A549 (cell line): ENCODE measurements at regions not wholly inside any gene's neighbourhood (a gene's known extent, or its start where the extent isn't known, plus 50 kb on each side); places are given as distances from the start of the nearest gene placed in this dataset.

Experiments
- ATAC-seq, 2 experiments: fragments of 200-7000 bp in 1 of 2; fragments of >200 bp in 1 of 2; cut with Nextera tagmentation in 1 of 2; cut with Tn5 transposase in 1 of 2; 3 replicates each; pipeline versions ENCODE4 v1.8.0 to v1.9.1; 2018 to 2020; ENCODE audit warnings: mild to moderate bottlenecking in 1 of 2, moderate library complexity in 1 of 2
- CTCF ChIA-PET: fragments of 300-600 bp; sonication (Branson Sonifier 250); formaldehyde crosslinking; extraction: SDS; loops from one replicate; lab custom pipeline; 2021; ENCODE audit warnings: antibody characterized with exemption, inconsistent platforms; lab: Yijun Ruan, JAX
- POLR2A ChIA-PET: fragments of 350-600 bp; formaldehyde crosslinking; extraction: SDS; loops from one replicate; lab custom pipeline; 2021; ENCODE audit warnings: antibody characterized with exemption, inconsistent platforms; lab: Yijun Ruan, JAX
- DNase-seq, 2 experiments: peaks; one replicate each; pipeline versions ENCODE4 v3.0.0 to v3.0.0-alpha.2; 2011 to 2016; ENCODE audit warnings: low read depth in 1 of 2, low spot score in 1 of 2
- FAIRE-seq: peaks from 2 replicates; lab custom pipeline; 2011; peaks lifted over from hg19 to GRCh38; lab: Jason Lieb, UNC
- H3K27ac ChIP-seq, 2 experiments: fragments of >200 bp; sonication (Bioruptor Twin); formaldehyde crosslinking; 3 replicates each; pipeline ENCODE4 v1.5.1; 2016 to 2017
- H3K4me1 ChIP-seq: fragments of >200 bp; sonication (Bioruptor Twin); formaldehyde crosslinking; 3 replicates; pipeline ENCODE4 v1.6.1; 2016
- H3K4me2 ChIP-seq: fragments of >200 bp; sonication (Bioruptor Twin); formaldehyde crosslinking; 3 replicates; pipeline ENCODE4 v1.6.1; 2016
- H3K4me3 ChIP-seq: fragments of >200 bp; sonication (Bioruptor Twin); formaldehyde crosslinking; 3 replicates; pipeline ENCODE4 v1.5.1; 2016
- H3K9me3 ChIP-seq: fragments of >200 bp; sonication (Bioruptor Twin); formaldehyde crosslinking; 3 replicates; pipeline ENCODE4 v1.6.1; 2016
- BHLHE40 ChIP-seq: IDR thresholded peaks from 2 replicates; pipeline ENCODE4 v1.6.1; 2012; ENCODE audit warnings: low read depth, low read length, inconsistent platforms
- CHD2 ChIP-seq: fragments of 150-350 bp; IDR thresholded peaks from 2 replicates; pipeline ENCODE4 v1.6.1; 2014; ENCODE audit warnings: low read length; ENCODE audit not compliant: partially characterized antibody
- EHF ChIP-seq: fragments of 250-450 bp; sonication (Bioruptor Pico); IDR thresholded peaks from 2 replicates; pipeline ENCODE4 v1.5.0; 2020; ENCODE audit warnings: mild to moderate bottlenecking
- ESRRA ChIP-seq: fragments of 150-350 bp; IDR thresholded peaks from 2 replicates; pipeline ENCODE4 v1.6.1; 2014; ENCODE audit warnings: mild to moderate bottlenecking, low read length, borderline replicate concordance
- FOSB ChIP-seq: fragments of 250-450 bp; sonication (Bioruptor Pico); IDR thresholded peaks from 2 replicates; pipeline ENCODE4 v1.5.0; 2020; ENCODE audit warnings: mild to moderate bottlenecking, moderate library complexity
- FOSL2 ChIP-seq, 2 experiments: fragments of 450-650 bp in 1 of 2; fragments of >200 bp in 1 of 2; sonication (Bioruptor Twin) in 1 of 2; formaldehyde crosslinking; IDR thresholded peaks; 2 replicates each; pipeline versions ENCODE4 v1.5.0 to v1.6.1; 2016 to 2020; ENCODE audit warnings: mild to moderate bottlenecking in 1 of 2, moderate library complexity in 1 of 2
- HOXB13 ChIP-seq: fragments of 250-450 bp; sonication (Bioruptor Pico); IDR thresholded peaks from 2 replicates; pipeline ENCODE4 v1.5.0; 2020; ENCODE audit warnings: low read depth, mild to moderate bottlenecking, moderate library complexity
- HOXB5 ChIP-seq: fragments of 250-450 bp; sonication (Bioruptor Pico); IDR thresholded peaks from 2 replicates; pipeline ENCODE4 v1.5.0; 2020; ENCODE audit warnings: mild to moderate bottlenecking, moderate library complexity
- JUN ChIP-seq, 2 experiments: fragments of >200 bp; sonication (Bioruptor Twin); formaldehyde crosslinking; IDR thresholded peaks; 2 replicates in 1 of 2; 3 replicates in 1 of 2; pipeline ENCODE4 v1.6.1; 2016 to 2017
- KDM1A ChIP-seq: fragments of 200-600 bp; sonication (generic); IDR thresholded peaks from 2 replicates; pipeline ENCODE4 v1.6.1; 2016; ENCODE audit warnings: low read depth, mild to moderate bottlenecking
- MAZ ChIP-seq: fragments of 150-350 bp; IDR thresholded peaks from 2 replicates; pipeline ENCODE4 v1.6.1; 2014; ENCODE audit warnings: antibody characterized with exemption, low read depth, low read length, borderline replicate concordance
- NFE2L2 ChIP-seq: fragments of 150-350 bp; conservative IDR thresholded peaks from 2 replicates; pipeline ENCODE4 v1.6.1; 2014; ENCODE audit warnings: low read length
- POLR2A ChIP-seq: IDR thresholded peaks from 2 replicates; pipeline ENCODE4 v1.6.1; 2012; ENCODE audit warnings: mild to moderate bottlenecking, low read length
- RAD21 ChIP-seq, 2 experiments: fragments of >200 bp in 1 of 2; sonication (Bioruptor Twin) in 1 of 2; formaldehyde crosslinking in 1 of 2; IDR thresholded peaks in 1 of 2; conservative IDR thresholded peaks in 1 of 2; 2 replicates in 1 of 2; 3 replicates in 1 of 2; pipeline ENCODE4 v1.6.1; 2012 to 2018; ENCODE audit warnings: inconsistent platforms in 1 of 2
- RARB ChIP-seq: fragments of 250-450 bp; sonication (Bioruptor Pico); IDR thresholded peaks from 2 replicates; pipeline ENCODE4 v1.8.0; 2021; ENCODE audit warnings: mild to moderate bottlenecking, moderate library complexity
- SMC3 ChIP-seq: fragments of >200 bp; sonication (Bioruptor Twin); formaldehyde crosslinking; IDR thresholded peaks from 3 replicates; pipeline ENCODE4 v1.6.1; 2018; ENCODE audit warnings: inconsistent platforms
- SREBF2 ChIP-seq: fragments of 450-650 bp; IDR thresholded peaks from 2 replicates; pipeline ENCODE4 v1.6.1; 2014; ENCODE audit warnings: mild to moderate bottlenecking, moderate library complexity
- TFCP2L1 ChIP-seq: fragments of 250-450 bp; sonication (Bioruptor Pico); IDR thresholded peaks from 2 replicates; pipeline ENCODE4 v1.5.0; 2021; ENCODE audit warnings: mild to moderate bottlenecking
- ZC3H11A ChIP-seq: fragments of 450-650 bp; IDR thresholded peaks from 2 replicates; pipeline ENCODE4 v1.6.1; 2014; ENCODE audit warnings: antibody characterized with exemption, mild to moderate bottlenecking
- ZFP36 ChIP-seq: fragments of 450-650 bp; IDR thresholded peaks from 2 replicates; pipeline ENCODE4 v1.6.1; 2014; ENCODE audit warnings: borderline replicate concordance; ENCODE audit not compliant: partially characterized antibody
- ZNF302 ChIP-seq: fragments of 250-450 bp; sonication (Bioruptor Pico); IDR thresholded peaks from 2 replicates; pipeline ENCODE4 v1.9.0; 2021; ENCODE audit warnings: inconsistent platforms, mild to moderate bottlenecking, moderate library complexity
- WGBS: methylation state at CpG from one replicate; pipeline ENCODE4 v1.1.6; 2017; ENCODE audit errors: missing lambda C conversion rate; 5-methylcytosine and 5-hydroxymethylcytosine counted together
- TF ChIP-seq, protein P1 (sequence below): fragments of 200-600 bp; sonication (generic); IDR thresholded peaks from 2 replicates; pipeline ENCODE4 v1.6.1; 2016; ENCODE audit warnings: antibody characterized with exemption, mild to moderate bottlenecking, moderate library complexity
- TF ChIP-seq, protein P2 (sequence below): fragments of >200 bp; sonication (Bioruptor Twin); formaldehyde crosslinking; IDR thresholded peaks from 3 replicates; pipeline ENCODE4 v1.5.1; 2016
- TF ChIP-seq, protein P3 (sequence below): fragments of >200 bp; sonication (Bioruptor Twin); formaldehyde crosslinking; IDR thresholded peaks from 2 replicates; pipeline ENCODE4 v1.6.1; 2016
- TF ChIP-seq, protein P4 (sequence below): fragments of 250-450 bp; sonication (Bioruptor Pico); IDR thresholded peaks from 2 replicates; pipeline ENCODE4 v1.5.0; 2020; ENCODE audit warnings: low read depth, mild to moderate bottlenecking, moderate library complexity
- TF ChIP-seq, protein P5 (sequence below): IDR thresholded peaks from 2 replicates; pipeline ENCODE4 v1.6.1; 2012

DNA sequence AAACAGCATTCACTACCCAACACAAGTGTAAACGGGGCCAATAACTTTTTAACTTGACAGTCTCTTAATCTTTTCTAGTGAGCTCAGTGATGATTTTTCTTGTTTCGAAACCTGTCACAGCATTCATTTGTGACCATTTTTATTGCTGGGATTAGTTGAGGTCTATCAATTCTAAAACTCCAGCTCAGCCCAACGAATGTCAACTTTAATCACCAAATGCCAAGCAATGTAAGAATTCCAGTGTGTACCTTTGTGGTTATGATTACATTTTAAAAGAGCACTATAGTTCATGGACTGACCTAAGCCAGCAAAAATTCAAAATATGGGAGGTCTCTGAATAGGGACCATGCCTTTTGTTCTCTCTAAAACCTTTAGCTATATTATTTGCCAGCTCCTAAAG, 694.3 kb upstream of the SGCG start:
- 14% methylated on average over 3 of the region's 3 CpGs for WGBS
- no peak overlapping the region for H3K4me3 ChIP-seq
- no peaks in the 10 kb centered on the region for H3K9me3 ChIP-seq
- POLR2A ChIA-PET, result no interaction called here
- H3K27ac ChIP-seq, result no peak overlapping the region
- FAIRE-seq, result no peak
- no peak for DNase-seq
- CTCF ChIA-PET, result no interaction called here
- TF ChIP-seq RARB (CRISPR knock-in tag), result no peak
- TF ChIP-seq ZNF302, result no peak
- no peak for TF ChIP-seq HOXB5 (CRISPR knock-in tag)
- TF ChIP-seq BHLHE40, result no peak
- TF ChIP-seq MAZ, result no peak
- TF ChIP-seq JUN (IDR thresholded peaks at IDR 0.05), result no peak
- TF ChIP-seq ESRRA, result no peak
- TF ChIP-seq POLR2A, result no peak
- TF ChIP-seq, protein P1, sequence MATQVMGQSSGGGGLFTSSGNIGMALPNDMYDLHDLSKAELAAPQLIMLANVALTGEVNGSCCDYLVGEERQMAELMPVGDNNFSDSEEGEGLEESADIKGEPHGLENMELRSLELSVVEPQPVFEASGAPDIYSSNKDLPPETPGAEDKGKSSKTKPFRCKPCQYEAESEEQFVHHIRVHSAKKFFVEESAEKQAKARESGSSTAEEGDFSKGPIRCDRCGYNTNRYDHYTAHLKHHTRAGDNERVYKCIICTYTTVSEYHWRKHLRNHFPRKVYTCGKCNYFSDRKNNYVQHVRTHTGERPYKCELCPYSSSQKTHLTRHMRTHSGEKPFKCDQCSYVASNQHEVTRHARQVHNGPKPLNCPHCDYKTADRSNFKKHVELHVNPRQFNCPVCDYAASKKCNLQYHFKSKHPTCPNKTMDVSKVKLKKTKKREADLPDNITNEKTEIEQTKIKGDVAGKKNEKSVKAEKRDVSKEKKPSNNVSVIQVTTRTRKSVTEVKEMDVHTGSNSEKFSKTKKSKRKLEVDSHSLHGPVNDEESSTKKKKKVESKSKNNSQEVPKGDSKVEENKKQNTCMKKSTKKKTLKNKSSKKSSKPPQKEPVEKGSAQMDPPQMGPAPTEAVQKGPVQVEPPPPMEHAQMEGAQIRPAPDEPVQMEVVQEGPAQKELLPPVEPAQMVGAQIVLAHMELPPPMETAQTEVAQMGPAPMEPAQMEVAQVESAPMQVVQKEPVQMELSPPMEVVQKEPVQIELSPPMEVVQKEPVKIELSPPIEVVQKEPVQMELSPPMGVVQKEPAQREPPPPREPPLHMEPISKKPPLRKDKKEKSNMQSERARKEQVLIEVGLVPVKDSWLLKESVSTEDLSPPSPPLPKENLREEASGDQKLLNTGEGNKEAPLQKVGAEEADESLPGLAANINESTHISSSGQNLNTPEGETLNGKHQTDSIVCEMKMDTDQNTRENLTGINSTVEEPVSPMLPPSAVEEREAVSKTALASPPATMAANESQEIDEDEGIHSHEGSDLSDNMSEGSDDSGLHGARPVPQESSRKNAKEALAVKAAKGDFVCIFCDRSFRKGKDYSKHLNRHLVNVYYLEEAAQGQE, result no peak
- no peak for TF ChIP-seq EHF (CRISPR knock-in tag)
- TF ChIP-seq NFE2L2, result no peak
- TF ChIP-seq TFCP2L1 (CRISPR knock-in tag), result no peak
- no peak for TF ChIP-seq ZC3H11A
- TF ChIP-seq ZFP36, result no peak
- no peak for TF ChIP-seq CHD2
- TF ChIP-seq, protein P2, sequence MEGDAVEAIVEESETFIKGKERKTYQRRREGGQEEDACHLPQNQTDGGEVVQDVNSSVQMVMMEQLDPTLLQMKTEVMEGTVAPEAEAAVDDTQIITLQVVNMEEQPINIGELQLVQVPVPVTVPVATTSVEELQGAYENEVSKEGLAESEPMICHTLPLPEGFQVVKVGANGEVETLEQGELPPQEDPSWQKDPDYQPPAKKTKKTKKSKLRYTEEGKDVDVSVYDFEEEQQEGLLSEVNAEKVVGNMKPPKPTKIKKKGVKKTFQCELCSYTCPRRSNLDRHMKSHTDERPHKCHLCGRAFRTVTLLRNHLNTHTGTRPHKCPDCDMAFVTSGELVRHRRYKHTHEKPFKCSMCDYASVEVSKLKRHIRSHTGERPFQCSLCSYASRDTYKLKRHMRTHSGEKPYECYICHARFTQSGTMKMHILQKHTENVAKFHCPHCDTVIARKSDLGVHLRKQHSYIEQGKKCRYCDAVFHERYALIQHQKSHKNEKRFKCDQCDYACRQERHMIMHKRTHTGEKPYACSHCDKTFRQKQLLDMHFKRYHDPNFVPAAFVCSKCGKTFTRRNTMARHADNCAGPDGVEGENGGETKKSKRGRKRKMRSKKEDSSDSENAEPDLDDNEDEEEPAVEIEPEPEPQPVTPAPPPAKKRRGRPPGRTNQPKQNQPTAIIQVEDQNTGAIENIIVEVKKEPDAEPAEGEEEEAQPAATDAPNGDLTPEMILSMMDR, result no peak
- no peak for TF ChIP-seq FOSL2 (IDR thresholded peaks at IDR 0.05)
- TF ChIP-seq FOSL2 (CRISPR knock-in tag; IDR thresholded peaks at IDR 0.05), result no peak
- no peak for TF ChIP-seq RAD21 (conservative IDR thresholded peaks at IDR 0.05 in 1 of 2, IDR thresholded peaks at IDR 0.05 in 1 of 2)
- no peak for TF ChIP-seq FOSB (CRISPR knock-in tag)
- TF ChIP-seq, protein P3, sequence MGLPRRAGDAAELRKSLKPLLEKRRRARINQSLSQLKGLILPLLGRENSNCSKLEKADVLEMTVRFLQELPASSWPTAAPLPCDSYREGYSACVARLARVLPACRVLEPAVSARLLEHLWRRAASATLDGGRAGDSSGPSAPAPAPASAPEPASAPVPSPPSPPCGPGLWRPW, result no peak
- ATAC-seq, result no peak
- no peaks in the 10 kb centered on the region for H3K4me1 ChIP-seq
- H3K4me2 ChIP-seq, result no peak overlapping the region

DNA sequence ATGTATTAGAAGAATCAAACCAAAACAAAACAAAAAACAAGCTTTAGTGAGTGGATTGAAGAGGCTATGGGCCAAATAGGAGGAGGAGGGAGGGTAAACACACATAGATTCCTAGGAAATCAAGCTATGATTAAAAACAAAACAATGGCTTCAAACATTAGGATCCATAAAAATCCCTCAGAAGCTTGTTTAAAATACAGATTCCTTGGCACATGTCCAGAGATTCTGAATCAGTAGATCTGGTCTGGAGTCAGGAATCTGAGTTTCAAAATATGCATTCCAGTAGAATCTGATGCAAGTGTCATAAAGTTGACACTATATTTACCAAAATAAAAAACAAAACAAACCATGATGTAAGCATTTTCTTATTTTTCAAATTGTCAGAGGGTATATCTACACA, 692.8 kb upstream of the SGCG start:
- ChIA-PET CTCF (no interaction called here), POLR2A (no interaction called here)
- Histone ChIP-seq H3K9me3 (no peaks in the 10 kb centered on the region), H3K27ac (no peak overlapping the region), H3K4me2 (no peak overlapping the region), H3K4me3 (no peak overlapping the region), H3K4me1 (no peaks in the 10 kb centered on the region)
- TF ChIP-seq KDM1A, result no peak
- no peak for FAIRE-seq
- ATAC-seq, result no peak
- no peak for DNase-seq

DNA sequence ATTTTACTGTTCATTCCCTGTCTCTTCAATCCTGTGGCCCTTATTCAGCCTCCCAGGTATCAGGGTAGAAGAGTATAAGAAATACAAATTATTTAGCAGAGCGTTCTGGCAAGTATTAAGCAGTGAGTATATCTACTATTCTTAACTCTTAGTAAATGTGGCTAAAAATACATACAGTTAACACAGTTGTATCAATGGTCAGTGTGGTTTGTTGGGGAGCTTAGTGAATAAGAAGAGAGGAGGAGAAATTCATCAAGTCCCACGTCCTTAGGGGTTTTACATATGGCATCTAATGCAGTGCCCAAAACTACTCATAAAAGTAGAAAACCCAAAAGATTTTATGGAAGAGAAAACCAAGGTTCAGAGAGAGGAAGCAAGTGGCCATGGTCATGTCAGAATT, 691.0 kb upstream of the SGCG start:
- no peak for FAIRE-seq
- WGBS, result 0% methylated on average over 2 of the region's 2 CpGs
- DNase-seq, result no peak
- no peaks in the 10 kb centered on the region for H3K4me1 ChIP-seq
- H3K27ac ChIP-seq, result no peak overlapping the region
- no peak for ATAC-seq
- POLR2A ChIA-PET, result no interaction called here
- no peak overlapping the region for H3K4me3 ChIP-seq
- CTCF ChIA-PET, result no interaction called here
- H3K4me2 ChIP-seq, result no peak overlapping the region
- no peaks in the 10 kb centered on the region for H3K9me3 ChIP-seq
- TF ChIP-seq SMC3, result no peak
- TF ChIP-seq ZFP36, result no peak
- TF ChIP-seq, protein P4, sequence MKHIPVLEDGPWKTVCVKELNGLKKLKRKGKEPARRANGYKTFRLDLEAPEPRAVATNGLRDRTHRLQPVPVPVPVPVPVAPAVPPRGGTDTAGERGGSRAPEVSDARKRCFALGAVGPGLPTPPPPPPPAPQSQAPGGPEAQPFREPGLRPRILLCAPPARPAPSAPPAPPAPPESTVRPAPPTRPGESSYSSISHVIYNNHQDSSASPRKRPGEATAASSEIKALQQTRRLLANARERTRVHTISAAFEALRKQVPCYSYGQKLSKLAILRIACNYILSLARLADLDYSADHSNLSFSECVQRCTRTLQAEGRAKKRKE (CRISPR knock-in tag), result no peak
- TF ChIP-seq TFCP2L1 (CRISPR knock-in tag), result no peak
- TF ChIP-seq HOXB13 (CRISPR knock-in tag), result no peak
- TF ChIP-seq CHD2, result no peak
- no peak for TF ChIP-seq SREBF2
- TF ChIP-seq, protein P1, result no peak
- TF ChIP-seq KDM1A, result no peak
- TF ChIP-seq, protein P5, sequence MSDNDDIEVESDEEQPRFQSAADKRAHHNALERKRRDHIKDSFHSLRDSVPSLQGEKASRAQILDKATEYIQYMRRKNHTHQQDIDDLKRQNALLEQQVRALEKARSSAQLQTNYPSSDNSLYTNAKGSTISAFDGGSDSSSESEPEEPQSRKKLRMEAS, result no peak
